GM19328 (cell line): ENCODE measurements at regions not wholly inside any gene's neighbourhood (a gene's known extent, or its start where the extent isn't known, plus 50 kb on each side); places are given as distances from the start of the nearest gene placed in this dataset.

ENCODE experiments used
- ATAC-seq: cut with Tn5 transposase; IDR thresholded peaks from one replicate; pipeline ENCODE4 v1.9.1; 2021; ENCODE audit warnings: mild to moderate bottlenecking, moderate library complexity; ENCODE audit not compliant: unreplicated experiment

GRCh38 chr16:85187886-85188285 is 75.6 kb upstream of the CIBAR2 start:
- ATAC-seq = no peak

GRCh38 chr16:85188822-85189672 is 76.8 kb upstream of the CIBAR2 start:
- ATAC-seq = no peak

GRCh38 chr16:85190572-85190971 is 78.3 kb upstream of the CIBAR2 start:
- no peak for ATAC-seq

- no peak for ATAC-seq
Measured at GRCh38 chr16:85191341-85191965, 79.2 kb upstream of the CIBAR2 start.

- no peak for ATAC-seq
Measured at GRCh38 chr16:85192238-85193114, 80.2 kb upstream of the CIBAR2 start.

- no peak for ATAC-seq
Measured at GRCh38 chr16:85193115-85193493, 80.8 kb upstream of the CIBAR2 start.

GRCh38 chr16:85193876-85194275 is 81.6 kb upstream of the CIBAR2 start:
- no peak for ATAC-seq

- no peak for ATAC-seq
Measured at GRCh38 chr16:85194307-85195270, 82.3 kb upstream of the CIBAR2 start.

GRCh38 chr16:85195271-85195647 is 83.0 kb upstream of the CIBAR2 start:
- ATAC-seq = no peak

- ATAC-seq = no peak
Measured at GRCh38 chr16:85195900-85196772, 83.9 kb upstream of the CIBAR2 start.

- no peak for ATAC-seq
Measured at GRCh38 chr16:85196976-85197375, 84.7 kb upstream of the CIBAR2 start.

- no peak for ATAC-seq
Measured at GRCh38 chr16:85197611-85198566, 85.6 kb upstream of the CIBAR2 start.

- no peak for ATAC-seq
Measured at GRCh38 chr16:85199069-85199725, 86.9 kb upstream of the CIBAR2 start.

GRCh38 chr16:85199880-85200279 is 87.6 kb upstream of the CIBAR2 start:
- ATAC-seq = no peak

GRCh38 chr16:85200471-85201278 is 88.4 kb upstream of the CIBAR2 start:
- ATAC-seq = no peak

- ATAC-seq = no peak
Measured at GRCh38 chr16:85201574-85201973, 89.3 kb upstream of the CIBAR2 start.

- ATAC-seq = no peak
Measured at GRCh38 chr16:85202051-85202601, 89.9 kb upstream of the CIBAR2 start.
